HUDEP-2 (cell line): ENCODE measurements at regions not wholly inside any gene's neighbourhood (a gene's known extent, or its start where the extent isn't known, plus 50 kb on each side); places are given as distances from the start of the nearest gene placed in this dataset.

ENCODE experiments used
- DNase-seq, 76 experiments: peaks; one replicate each; lab custom pipeline; 2025; ENCODE audit not compliant: unreplicated experiment in 76 of 76; lab: John Stamatoyannopoulos, UW

DNA sequence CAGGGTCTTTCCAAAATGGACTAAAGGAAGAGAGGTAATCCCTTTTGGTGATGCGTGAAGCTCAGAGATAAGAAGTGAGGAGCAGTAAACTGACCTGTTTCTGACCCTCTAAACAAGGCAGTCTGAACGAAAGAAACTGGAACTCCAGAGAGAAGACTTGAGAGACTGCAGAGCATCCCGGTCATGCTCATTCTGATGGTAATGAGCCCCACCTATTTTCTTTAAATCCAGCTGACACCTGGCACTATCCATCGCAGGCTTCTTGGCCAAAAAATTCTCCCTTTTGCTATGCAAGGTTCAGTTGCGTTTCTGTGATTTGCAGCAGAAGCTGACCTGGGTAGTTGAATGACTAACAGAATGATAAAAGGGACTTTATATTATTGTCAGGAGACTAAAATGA, 105.9 kb upstream of the KCNK2 start:
- no peak for DNase-seq

DNA sequence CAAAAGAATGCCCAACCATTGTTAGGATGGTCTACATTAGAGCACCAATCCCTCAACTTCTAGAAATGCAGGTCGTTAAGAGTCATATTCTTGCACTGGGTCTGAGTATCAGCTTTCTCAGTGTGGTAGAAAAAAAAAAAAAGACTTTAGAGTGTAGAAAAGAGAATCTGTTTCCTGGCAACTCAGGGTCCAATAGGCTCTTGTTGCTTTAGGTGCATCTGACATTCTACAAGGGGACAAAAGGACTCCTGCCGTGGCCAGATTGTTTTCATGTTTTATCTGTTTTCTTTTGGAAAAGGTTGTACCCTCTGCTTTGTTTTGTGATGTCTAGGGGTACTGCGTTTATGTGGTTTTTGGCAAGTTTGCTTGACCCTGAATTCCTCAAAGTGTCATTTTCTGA, 105.4 kb upstream of the KCNK2 start:
- no peak for DNase-seq

DNA sequence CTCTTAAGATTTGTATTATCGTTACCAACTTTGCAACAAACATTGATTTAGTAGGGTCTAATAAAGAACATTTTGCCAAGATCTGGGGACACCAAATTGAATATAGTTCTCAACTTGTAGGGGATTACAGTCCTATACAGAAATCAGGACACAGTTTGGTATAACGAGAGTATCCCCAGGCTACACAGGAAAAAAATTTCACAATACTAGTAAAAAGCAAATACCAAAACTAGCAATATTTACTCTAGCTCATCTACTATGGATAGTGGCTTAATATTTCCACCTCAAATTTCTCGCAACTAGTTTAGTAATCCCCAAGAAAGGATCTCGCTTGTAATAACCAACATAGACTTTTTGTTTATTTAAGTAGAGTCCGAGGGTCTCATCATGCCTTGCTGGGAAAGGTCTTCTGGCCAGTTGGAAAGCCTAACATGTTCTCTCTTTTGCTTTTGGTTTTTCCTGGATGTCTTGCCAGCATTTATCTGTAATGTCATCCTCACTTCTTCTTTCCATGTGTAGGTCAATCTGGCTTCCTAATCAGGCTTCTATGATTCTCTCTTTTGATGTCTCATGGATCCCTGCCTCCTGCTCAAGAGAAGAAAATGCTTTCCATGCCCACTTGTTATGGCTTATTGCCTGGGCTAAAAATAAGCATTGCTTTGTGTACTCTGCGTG, 104.7 kb upstream of the KCNK2 start:
- no peak for DNase-seq

DNA sequence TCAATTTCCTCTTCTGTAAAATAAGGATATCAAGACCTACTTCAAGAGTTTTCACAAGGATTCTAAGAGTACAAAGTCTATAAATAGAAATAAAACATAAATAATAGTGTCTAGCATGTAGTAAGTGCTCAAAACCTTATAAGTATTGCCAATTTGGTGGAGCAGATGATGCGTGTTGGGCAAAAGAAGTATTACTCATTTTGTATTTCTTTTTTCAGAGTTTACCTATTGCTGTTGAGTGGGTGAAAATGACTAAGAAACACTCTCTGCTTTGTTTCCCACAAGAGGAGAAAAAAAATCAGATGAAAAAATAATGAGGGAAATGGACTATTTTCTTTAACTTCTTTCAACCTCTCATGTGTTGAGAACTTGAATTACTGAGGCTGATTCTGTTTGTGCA, 103.3 kb upstream of the KCNK2 start:
- no peak for DNase-seq

DNA sequence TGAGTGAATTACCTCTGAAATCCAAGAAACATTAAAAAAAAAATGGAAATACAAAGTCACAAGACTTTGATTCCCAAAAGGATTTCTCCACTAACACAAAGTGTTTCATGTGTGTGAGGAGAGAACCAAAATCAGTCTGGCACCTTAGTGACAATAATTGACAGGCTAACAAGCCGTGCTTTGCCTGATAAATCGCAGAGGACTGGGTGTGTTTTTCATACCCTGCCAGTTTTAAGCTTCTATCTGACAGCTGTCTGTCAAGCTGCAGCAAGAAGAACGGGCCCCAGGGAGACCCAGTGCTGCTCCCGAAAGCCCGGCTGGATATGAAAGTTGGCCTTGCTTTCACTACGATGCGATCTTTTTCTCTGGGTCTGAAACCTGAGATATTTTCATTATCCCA, 101.6 kb upstream of the KCNK2 start:
- no peak for DNase-seq

DNA sequence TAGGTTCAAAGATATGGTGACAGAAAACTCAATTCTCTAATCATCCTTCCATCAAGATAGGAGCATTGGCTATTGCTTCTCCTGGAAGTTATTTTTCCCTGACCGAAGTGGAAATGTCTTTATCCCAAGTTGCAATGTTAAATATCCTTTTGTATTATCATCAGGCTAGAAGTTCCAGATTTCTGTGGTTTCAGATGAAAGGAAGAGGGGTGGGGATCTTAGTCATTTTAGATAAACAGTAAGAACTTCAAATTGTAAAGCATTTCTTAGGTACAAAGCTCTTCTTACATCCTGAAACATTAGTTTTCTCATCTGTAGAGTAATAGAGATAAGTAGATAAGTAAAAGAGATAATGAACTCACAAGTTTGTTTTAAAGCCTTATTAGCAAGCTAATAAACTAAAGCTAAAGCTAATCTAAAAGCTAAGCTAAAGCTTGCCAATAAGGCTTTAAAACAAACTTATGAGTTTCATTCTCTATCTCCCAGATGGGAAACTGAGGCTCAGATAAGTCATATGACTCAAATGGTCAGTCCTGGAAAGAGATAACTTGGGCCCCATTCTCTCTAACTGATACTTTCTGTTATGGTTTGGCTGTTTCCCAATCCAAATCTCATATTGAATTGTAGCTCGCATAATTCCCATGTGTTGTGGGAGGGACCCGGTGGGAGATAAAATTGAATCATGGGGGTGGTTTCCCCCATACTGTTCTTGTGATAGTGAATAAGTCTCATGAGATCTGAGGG, 99.2 kb upstream of the KCNK2 start:
- no peak for DNase-seq

DNA sequence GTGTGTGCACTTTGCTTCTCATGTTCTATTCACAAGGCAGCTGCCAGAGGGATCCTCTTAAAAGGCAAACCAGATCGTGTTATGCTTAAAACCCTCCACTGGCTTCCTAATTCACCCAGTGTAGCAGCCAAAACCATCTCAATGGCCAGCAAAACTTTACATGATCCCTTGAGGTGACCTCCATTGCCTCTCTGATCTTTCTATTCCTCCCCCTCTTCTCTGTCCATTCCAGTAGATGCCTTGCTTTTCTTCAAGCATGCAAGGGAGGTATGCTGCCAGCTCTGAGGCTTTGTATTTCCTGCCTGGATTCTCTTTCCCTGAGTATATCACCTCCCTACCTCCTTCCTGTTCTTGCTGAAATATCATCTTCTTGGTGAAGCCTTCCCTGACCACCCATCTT, 93.2 kb upstream of the KCNK2 start:
- DNase-seq: no peak

DNA sequence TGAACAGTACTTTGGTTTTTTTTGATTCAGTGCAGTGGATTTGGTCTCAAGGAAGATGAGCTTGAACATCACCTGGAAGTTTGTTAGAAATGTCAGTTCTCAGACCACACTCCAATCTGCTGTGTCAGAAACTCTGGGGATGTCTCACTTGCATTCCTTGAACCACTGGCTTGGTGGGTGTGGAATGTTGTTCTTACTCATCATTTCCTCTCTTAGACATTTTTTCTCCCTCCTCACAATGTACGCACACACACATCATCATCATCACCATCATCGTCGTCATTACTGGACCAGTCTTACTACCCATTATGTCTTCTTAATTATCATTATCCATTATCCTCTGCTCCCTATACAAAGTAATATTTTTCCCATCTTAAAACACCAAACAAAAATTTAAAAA, 91.9 kb upstream of the KCNK2 start:
- no peak for DNase-seq

DNA sequence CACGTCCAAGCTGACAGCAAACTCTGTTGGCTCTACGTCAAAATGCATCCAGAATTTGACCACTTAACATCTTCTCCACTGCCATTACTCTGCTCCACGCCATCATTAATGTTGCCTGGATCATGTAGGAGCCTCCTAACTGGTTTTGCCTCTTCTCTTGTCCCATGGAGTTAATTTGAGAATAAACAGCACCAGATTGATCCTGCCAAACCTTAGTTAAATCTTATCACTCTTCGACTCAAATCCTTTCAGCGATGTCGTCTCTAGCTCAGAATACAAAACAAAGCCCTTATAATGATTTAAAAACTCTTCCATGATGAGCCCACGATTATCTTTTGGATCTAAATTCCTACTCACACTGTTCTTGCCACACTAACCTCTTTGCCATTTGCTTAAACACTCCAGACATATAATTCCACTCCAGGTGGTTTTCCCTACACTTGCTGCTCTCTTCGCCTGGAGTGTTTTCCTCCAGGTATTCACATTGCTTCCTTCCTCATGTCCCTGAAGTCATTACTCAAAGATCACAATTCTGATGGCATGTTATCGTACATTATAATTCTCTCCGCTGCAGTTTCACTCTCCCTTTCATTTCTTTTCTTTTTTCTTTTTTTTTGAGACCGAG, 90.7 kb upstream of the KCNK2 start:
- no peak for DNase-seq

DNA sequence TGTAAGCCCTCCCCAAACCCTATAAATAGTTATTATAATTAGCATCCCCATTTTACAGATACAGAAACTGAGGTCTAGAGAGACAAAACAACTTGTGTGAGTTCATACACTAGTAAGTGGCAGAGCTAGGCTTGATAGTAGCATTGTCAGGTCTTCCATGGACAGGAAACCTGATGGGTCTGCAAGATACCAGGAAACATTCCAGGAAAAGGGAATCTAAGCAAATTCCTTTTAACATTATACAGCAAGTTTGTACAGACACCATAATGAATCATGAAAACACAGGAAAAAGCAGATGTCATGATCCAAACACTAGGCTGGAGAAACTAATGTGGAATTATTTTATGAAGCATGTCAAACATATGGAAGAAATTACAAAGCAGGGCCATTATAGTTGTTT, 89.1 kb upstream of the KCNK2 start:
- no peak for DNase-seq

DNA sequence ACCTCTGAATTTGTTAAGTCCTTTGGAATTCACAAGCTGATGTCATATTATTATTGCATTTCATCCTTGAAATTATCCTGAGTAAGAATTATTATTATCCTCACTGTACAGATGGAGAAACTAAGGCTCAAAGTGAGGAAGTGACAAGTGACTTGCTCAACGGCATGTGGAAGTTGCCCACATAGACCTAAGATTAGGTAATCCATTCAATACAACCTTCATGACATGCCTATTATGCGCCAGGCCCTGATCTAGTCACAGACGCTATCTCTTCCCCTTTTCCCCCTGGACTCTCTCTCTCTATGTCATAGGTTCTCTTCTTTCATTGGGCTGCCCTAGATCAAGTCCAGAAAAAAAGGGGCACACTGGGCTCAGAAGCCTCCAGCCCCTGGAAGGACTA, 84.9 kb upstream of the KCNK2 start:
- DNase-seq: no peak

DNA sequence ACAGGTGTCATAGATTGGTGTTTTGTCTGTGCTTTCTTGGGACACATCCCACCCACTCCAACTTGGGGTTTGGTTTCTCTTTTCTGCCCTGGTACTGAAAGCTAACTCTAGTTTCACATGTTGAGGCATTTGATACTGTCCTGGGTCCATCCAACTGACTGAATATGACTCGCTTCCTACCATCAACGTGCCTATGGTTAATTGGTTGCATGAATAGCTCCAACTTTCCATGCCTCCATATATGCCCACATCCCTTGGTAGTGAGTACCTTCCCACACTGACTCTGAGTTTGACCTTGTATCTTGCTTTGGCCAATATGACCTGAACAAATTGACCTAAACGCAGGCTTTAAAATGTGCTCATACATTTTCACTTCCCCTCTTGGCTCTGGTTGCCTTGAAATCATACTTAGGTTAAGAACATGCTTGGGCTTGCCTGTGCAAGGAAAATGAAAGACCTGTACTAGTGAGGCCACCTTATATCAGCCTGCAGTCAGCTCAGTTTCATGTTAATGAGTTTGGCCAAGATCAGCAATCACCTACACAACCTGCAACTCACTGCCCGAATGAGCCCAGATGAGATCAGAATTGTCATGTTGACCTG, 81.0 kb upstream of the KCNK2 start:
- DNase-seq: no peak

DNA sequence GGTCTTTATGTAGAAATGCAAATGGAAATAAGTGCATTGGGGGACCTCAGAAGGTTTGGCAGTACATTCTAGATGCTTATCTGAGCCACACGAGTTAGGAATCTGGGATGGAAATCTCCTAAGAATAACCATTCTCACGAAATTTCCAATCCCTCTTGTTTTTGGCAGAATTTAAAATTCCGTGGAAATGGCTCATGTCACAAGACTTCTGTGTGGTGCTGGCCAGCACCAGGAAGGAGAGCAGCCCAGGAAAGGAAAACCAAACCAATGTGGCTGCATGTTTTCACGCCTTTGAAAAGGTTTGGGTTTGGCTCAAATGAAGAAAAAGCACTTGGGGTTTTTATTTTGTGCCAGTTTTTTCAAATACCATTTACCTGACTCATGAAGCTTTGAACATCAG, 80.1 kb upstream of the KCNK2 start:
- no peak for DNase-seq

DNA sequence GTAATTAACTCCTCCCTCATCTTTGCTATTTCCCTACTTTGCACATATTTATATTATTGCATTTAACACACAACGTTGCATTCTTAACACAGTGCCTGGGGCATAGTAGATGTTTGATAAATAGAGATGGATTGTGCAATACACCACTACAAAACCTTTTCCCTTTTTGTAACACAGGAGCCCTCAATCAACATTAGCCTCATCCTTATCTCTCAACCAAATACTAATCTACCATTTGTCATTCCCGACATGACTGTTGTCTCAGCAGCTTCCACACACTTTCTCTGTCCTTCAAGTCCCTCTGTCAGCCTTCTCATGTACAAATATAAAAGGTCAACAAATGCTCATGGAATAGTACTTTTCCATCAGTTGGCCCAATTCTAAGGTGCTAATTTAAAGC, 78.9 kb upstream of the KCNK2 start:
- no peak for DNase-seq

DNA sequence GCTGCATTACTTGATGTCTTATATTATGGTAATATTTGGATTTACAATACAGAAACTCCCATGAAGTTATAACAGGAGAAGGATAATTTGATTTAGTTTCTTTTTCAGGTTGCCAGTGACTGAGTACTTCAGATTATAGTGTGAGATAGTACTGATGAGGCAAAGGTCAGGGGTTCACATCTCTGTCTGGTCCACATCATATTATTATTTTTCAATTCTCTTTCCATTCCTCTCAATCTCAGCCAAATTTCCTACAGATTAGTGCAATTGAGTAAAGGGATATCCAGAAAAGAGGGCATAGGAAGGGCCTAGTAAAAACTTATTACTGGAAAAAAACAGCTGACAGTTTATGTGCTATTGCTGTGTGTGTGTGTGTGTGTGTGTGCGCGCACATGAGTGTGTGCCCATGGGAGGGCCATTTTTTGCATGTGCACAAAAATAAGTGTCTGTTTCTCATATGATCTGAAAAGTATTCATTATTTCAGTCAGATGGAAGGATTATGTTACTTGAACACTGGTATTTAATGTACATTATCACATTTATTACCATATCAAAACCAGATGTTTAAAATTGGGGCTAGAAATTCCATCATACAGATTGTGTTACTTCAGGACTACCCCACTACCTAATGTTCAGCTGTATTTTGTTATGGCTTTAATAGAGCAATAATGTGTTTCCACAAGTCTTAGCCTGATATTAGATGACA, 78.3 kb upstream of the KCNK2 start:
- no peak for DNase-seq

DNA sequence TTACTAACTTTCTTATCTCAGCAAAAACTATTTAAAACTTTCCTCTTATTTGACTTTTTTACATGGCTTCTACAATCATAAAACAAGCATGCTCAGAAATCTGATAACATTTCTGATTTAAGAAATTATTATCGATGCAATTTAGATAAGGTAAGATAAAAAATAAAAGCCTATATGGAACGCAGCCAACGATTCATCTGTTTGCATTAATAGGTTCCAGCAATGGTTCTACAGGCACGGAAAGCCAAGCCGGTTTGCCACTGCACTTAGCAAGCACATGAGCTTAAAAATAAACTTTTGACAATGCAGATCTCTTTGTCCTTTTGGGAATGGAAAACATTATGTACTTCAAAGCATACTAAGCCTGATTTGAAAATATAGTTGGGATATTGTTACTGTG, 77.5 kb upstream of the KCNK2 start:
- DNase-seq: no peak

DNA sequence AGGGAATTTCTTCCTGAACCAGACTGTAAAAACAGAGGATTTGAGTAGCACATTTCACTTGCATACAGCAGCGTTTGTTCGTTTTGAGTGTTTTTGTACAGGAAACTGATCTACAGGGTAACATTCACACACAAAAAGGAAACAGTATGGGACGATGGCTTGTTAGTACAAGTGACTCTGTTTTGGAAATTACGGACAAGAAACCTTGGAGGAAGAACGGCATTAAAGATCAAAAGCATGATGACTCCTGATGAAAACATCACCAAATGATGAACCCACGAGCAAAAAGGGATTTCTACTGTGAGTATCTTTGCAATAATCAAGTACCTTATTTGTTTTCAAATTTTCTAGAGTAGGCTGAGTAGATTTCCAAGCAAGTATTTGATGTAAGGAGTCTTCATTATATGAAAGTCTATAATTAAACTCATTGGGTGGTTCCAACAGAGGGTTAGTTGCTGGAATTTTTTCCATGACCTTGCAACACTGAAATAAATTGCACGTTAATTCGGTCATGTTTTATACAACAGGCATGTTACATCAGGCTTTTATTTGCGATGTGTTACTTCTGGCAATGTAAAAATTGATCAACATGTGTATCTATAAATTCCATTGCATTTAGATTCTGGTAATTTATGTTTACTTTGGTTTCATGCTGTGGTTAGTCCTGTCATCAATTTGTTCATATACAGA, 76.7 kb upstream of the KCNK2 start:
- DNase-seq: no peak

DNA sequence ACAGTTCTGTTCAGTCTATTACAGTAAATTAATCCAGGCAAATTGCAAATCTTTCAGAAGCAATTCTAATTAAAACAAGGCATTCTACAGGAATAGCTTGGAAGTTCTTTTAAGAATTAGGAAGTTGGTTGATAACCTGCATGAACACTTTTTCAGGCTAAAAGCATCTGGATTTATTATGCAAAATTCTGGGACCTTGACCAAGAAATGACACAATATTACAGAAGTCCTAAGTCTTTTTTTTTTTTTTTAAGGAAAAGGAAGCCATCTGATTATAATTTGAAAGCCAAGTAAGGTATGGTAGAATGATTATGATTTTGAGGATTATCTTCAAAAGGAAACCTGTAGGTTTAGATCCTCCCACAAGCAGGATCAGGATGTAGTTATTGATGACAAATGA, 74.7 kb upstream of the KCNK2 start:
- DNase-seq: no peak

DNA sequence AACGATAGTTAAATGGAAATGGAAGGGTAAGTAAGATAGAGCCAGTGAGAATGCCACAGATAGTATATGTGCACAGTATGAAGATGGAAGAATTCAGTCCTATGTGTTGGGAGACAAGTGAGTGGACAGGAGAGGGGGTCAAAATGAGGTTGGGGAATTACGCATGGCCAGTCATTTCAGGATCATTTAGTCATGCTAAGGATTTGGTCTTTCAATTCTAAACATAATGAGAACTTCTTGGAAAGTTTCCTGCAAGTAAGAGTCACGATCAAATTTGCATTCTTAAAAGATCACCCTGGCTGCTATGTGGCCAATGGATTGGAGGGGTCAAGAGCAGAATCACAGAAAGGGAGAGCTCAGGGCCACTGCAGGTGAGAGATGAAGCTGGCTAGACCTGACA, 64.0 kb upstream of the KCNK2 start:
- DNase-seq: no peak

DNA sequence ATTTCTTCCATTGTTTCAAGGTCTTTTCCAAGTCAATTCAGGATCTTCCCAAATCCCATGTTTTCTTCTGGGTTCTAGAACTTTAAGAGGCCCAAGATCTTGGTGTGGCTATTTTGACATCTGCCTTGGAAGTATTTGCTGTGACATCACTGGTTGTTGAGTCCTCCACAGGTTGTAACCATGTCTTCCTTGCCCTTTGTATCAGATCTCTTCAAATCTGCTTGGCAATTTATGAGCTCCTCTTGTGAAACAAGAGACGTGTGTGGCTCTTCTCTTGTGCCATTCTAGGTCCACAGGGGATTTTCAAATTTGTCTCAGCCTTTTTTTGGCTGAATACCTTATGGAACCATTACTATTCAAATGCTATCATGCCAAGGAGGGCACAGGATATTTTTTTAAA, 60.3 kb upstream of the KCNK2 start:
- no peak for DNase-seq

DNA sequence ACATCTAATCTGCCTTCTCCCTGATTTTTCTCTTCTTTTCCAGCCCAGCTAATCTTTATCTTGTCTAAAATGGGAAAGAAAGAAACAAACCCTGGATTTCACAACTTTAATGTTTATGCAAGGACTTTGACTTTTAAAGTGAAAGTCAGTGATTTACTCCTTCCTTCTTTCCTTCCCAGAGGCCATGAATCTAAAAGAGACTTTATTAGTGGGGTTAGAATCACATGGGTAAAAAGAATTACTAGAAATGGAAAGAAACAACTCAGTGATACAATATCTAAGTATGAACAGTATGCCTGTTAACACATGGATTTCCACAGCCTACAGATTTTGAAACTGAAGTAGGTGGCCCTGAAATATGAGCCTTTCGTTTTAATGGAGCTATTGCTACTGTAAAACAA, 59.8 kb upstream of the KCNK2 start:
- DNase-seq: no peak
